SK-N-SH (cell line): ENCODE measurements at regions not wholly inside any gene's neighbourhood (a gene's known extent, or its start where the extent isn't known, plus 50 kb on each side); places are given as distances from the start of the nearest gene placed in this dataset.

ENCODE experiments used
- CTCF ChIP-seq: fragments of 200-600 bp; sonication (generic); IDR thresholded peaks from 2 replicates; pipeline ENCODE4 v1.6.1; 2017; ENCODE audit warnings: antibody characterized with exemption, mild to moderate bottlenecking, moderate library complexity
- EP300 ChIP-seq, 2 experiments: IDR thresholded peaks; 2 replicates each; pipeline versions ENCODE4 v1.4.0 to v1.6.1; 2012; ENCODE audit warnings: borderline replicate concordance in 1 of 2, low read depth in 1 of 2, low read length in 1 of 2
- FOSL2 ChIP-seq: IDR thresholded peaks from 2 replicates; pipeline ENCODE4 v1.4.0; 2012; ENCODE audit warnings: low read depth, mild to moderate bottlenecking, moderate library complexity, borderline replicate concordance
- POLR2AphosphoS5 ChIP-seq: IDR thresholded peaks from 2 replicates; pipeline ENCODE4 v1.6.1; 2012; ENCODE audit warnings: low read depth, low read length
- RFX5 ChIP-seq: IDR thresholded peaks from 2 replicates; pipeline ENCODE4 v1.6.1; 2012; ENCODE audit warnings: mild to moderate bottlenecking, improper control_type of control experiment, low read length
- TAF1 ChIP-seq: IDR thresholded peaks from 2 replicates; pipeline ENCODE4 v1.6.1; 2012; ENCODE audit warnings: low read depth, mild to moderate bottlenecking, low read length, moderate library complexity, borderline replicate concordance
- USF2 ChIP-seq: fragments of 150-350 bp; IDR thresholded peaks from 2 replicates; pipeline ENCODE4 v1.6.1; 2017; ENCODE audit warnings: antibody characterized with exemption, low read length, low read depth, borderline replicate concordance

- TF ChIP-seq POLR2AphosphoS5: no peak
- TF ChIP-seq CTCF: no peak
- TF ChIP-seq USF2: no peak
- no peak for TF ChIP-seq RFX5
- TF ChIP-seq EP300 (IDR thresholded peaks at IDR 0.05; ENCODE audit: borderline replicate concordance in 1 of 2, low read depth in 1 of 2, low read length in 1 of 2): no peak
- no peak for TF ChIP-seq TAF1
- no peak for TF ChIP-seq FOSL2
Measured at GRCh38 chr5:165086465-165086864, 1581.0 kb downstream of the MAT2B start.
